GF-D8 (cell line): ENCODE measurements at regions not wholly inside any gene's neighbourhood (a gene's known extent, or its start where the extent isn't known, plus 50 kb on each side); places are given as distances from the start of the nearest gene placed in this dataset.
"Not testable (repeated sequence)": the region's sequence is repeated elsewhere in the genome, so short reads cannot be mapped to it uniquely, and the experiment has no call there.

Experiments
- DNase-seq: peaks from one replicate; lab custom pipeline; 2025; lab: John Stamatoyannopoulos, UW

- no peak for DNase-seq
Observed at GRCh38 chr15:96470681-96471310, 140.3 kb downstream of the NR2F2 start.

- DNase-seq = no peak
Observed at GRCh38 chr15:96472681-96473080, 142.2 kb downstream of the NR2F2 start.

GRCh38 chr15:96473556-96473955 is 143.1 kb downstream of the NR2F2 start:
- no peak for DNase-seq

GRCh38 chr15:96474231-96474664 is 143.7 kb downstream of the NR2F2 start:
- no peak for DNase-seq

GRCh38 chr15:96477227-96477626 is 146.7 kb downstream of the NR2F2 start:
- no peak for DNase-seq

GRCh38 chr15:96484412-96484811 is 153.9 kb downstream of the NR2F2 start:
- DNase-seq = not testable (repeated sequence)

- DNase-seq = no peak
Observed at GRCh38 chr15:96484830-96485229, 154.3 kb downstream of the NR2F2 start.

GRCh38 chr15:96487245-96487644 is 156.7 kb downstream of the NR2F2 start:
- no peak for DNase-seq

- DNase-seq = not testable (repeated sequence)
Observed at GRCh38 chr15:96491066-96491699, 160.7 kb downstream of the NR2F2 start.

- DNase-seq = not testable (repeated sequence)
Observed at GRCh38 chr15:96491700-96492644, 161.5 kb downstream of the NR2F2 start.

GRCh38 chr15:96494505-96494904 is 164.0 kb downstream of the NR2F2 start:
- DNase-seq = peak; percentile 70

- no peak for DNase-seq
Observed at GRCh38 chr15:96495386-96495785, 164.9 kb downstream of the NR2F2 start.

GRCh38 chr15:96497951-96498350 is 167.5 kb downstream of the NR2F2 start:
- DNase-seq = no peak

GRCh38 chr15:96500508-96500907 is 170.0 kb downstream of the NR2F2 start:
- no peak for DNase-seq

- DNase-seq = no peak
Observed at GRCh38 chr15:96501362-96501761, 170.9 kb downstream of the NR2F2 start.

- no peak for DNase-seq
Observed at GRCh38 chr15:96502196-96502595, 171.7 kb downstream of the NR2F2 start.

- no peak for DNase-seq
Observed at GRCh38 chr15:96503276-96503675, 172.8 kb downstream of the NR2F2 start.

GRCh38 chr15:96504371-96504770 is 173.9 kb downstream of the NR2F2 start:
- DNase-seq = no peak

GRCh38 chr15:96505014-96505413 is 174.5 kb downstream of the NR2F2 start:
- DNase-seq = no peak

GRCh38 chr15:96514607-96515285 is 184.2 kb downstream of the NR2F2 start:
- no peak for DNase-seq

GRCh38 chr15:96515371-96515770 is 184.9 kb downstream of the NR2F2 start:
- DNase-seq = no peak

- no peak for DNase-seq
Observed at GRCh38 chr15:96521386-96521785, 190.9 kb downstream of the NR2F2 start.
